Activated CD8-positive, alpha-beta T cell treated with anti-CD3 and anti-CD28 coated beads for 36 hours (primary cell): ENCODE measurements at regions not wholly inside any gene's neighbourhood (a gene's known extent, or its start where the extent isn't known, plus 50 kb on each side); places are given as distances from the start of the nearest gene placed in this dataset.

Source experiments
- ATAC-seq: fragments of 200-7000 bp; cut with Tn5 transposase; one replicate; pipeline ENCODE4 v1.10.0; 2021; ENCODE audit warnings: mild to moderate bottlenecking, moderate library complexity
- CTCF ChIA-PET: fragments of 350-600 bp; sonication (Branson Sonifier 250); formaldehyde crosslinking; loops from one replicate; lab custom pipeline; 2021; ENCODE audit warnings: antibody characterized with exemption; lab: Charles Lee
- POLR2A ChIA-PET: fragments of 350-600 bp; sonication (Branson Sonifier 250); formaldehyde crosslinking; loops from one replicate; lab custom pipeline; 2021; ENCODE audit warnings: antibody characterized with exemption; lab: Charles Lee
- DNase-seq: peaks from one replicate; pipeline ENCODE4 v3.0.0-alpha.2; 2020
- H3K27ac Mint-ChIP-seq: one replicate; pipeline ENCODE4 v1.8.0; 2021; ENCODE audit warnings: mild to moderate bottlenecking, mixed read lengths
- H3K27me3 Mint-ChIP-seq: one replicate; pipeline ENCODE4 v1.8.0; 2021; ENCODE audit warnings: mixed read lengths
- H3K36me3 Mint-ChIP-seq: one replicate; pipeline ENCODE4 v1.8.0; 2021; ENCODE audit warnings: low read depth, mixed read lengths
- H3K4me1 Mint-ChIP-seq: one replicate; pipeline ENCODE4 v1.8.0; 2021; ENCODE audit warnings: low read depth, mixed read lengths
- H3K4me3 Mint-ChIP-seq: one replicate; pipeline ENCODE4 v1.8.0; 2021; ENCODE audit warnings: mild to moderate bottlenecking, moderate library complexity, mixed read lengths
- H3K9me3 Mint-ChIP-seq: one replicate; pipeline ENCODE4 v1.8.0; 2021; ENCODE audit warnings: mixed read lengths
- CTCF ChIP-seq: fragments of 200-600 bp; IDR thresholded peaks from one replicate; pipeline ENCODE4 v1.8.0; 2022; ENCODE audit warnings: antibody characterized with exemption, mild to moderate bottlenecking
- intact Hi-C: fragments of 100-400 bp; cut with micrococcal nuclease; formaldehyde crosslinking; loops from one replicate; pipeline ENCODE4 v1.10.0; 2022

DNA sequence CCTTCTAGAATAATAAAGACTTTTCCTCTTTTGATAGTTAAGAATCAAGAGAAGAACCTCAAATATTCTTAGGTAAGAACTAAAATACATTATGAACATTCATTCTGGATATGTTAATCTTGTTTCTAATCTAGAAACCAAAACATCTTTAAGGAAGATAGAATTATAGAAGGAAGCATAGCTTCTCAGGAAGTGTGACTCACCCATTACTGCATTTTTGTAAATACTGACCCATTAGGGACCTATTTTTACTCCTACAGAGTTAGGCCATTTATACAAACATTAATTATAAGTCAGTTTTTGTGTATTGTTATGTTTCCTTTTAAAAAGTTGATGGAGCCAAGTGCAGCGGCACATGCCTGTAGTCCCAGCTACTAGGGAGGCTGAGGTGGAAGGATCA is 147.1 kb downstream of the NUFIP1 start:
- H3K4me1 Mint-ChIP-seq = no peaks in the 10 kb centered on the region
- POLR2A ChIA-PET = no interaction called here
- H3K27me3 Mint-ChIP-seq = peaks cover 4% of the 10 kb centered on the region
- intact Hi-C loops = no loop called here
- ATAC-seq = no peak
- no peak overlapping the region for H3K27ac Mint-ChIP-seq
- H3K9me3 Mint-ChIP-seq = no peaks in the 10 kb centered on the region
- TF ChIP-seq CTCF = no peak
- DNase-seq = no peak
- H3K36me3 Mint-ChIP-seq = no peaks in the 10 kb centered on the region
- CTCF ChIA-PET = no interaction called here
- H3K4me3 Mint-ChIP-seq = no peak overlapping the region

DNA sequence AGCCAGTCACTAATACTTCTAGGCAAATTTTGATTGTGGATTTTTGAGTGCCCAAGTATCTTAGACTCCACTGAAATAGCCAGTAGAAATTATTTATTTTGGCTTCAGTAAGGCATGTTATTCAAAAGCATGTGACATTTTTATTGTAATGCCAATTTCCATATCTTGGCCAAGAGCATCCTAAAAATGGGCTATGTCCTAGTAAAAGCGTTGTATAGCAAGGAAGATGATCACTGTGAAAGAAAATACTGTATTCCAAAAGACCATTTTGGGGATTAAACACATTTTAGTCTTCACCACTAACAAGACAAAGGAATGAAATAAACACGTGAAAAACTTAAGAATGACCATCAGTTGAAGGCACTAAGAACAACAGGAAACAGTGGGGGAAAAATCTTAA is 149.1 kb downstream of the NUFIP1 start:
- Mint-ChIP-seq H3K4me3 (no peak overlapping the region), H3K36me3 (no peaks in the 10 kb centered on the region), H3K27me3 (peaks cover 6% of the 10 kb centered on the region), H3K4me1 (no peaks in the 10 kb centered on the region), H3K9me3 (no peaks in the 10 kb centered on the region), H3K27ac (no peak overlapping the region)
- CTCF ChIA-PET = no interaction called here
- no peak for DNase-seq
- TF ChIP-seq CTCF = no peak
- POLR2A ChIA-PET = no interaction called here
- no peak for ATAC-seq
- intact Hi-C loops = no loop called here

DNA sequence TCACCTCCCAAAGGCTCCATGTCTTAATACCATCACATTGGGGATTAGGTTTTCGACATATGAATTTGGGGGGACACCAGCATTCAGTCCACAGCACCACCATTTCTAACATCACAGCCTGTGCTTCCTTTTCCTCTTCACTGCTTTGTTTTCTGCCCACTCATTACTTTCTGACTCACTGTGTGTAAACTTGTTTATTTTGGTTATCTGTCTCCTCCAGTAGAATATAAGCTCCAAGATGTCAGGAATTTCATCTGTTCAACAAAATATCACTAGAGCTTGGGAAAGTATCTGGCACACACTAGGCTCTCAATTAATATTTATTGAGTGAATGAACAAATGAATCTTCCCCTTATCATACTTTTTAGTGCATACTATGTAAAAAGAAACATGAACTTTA is 152.0 kb downstream of the NUFIP1 start:
- DNase-seq (no peak), ATAC-seq (no peak)
- intact Hi-C loops = no loop called here
- no peaks in the 10 kb centered on the region for H3K9me3 Mint-ChIP-seq
- no peak overlapping the region for H3K4me3 Mint-ChIP-seq
- peaks cover 6% of the 10 kb centered on the region for H3K27me3 Mint-ChIP-seq
- H3K4me1 Mint-ChIP-seq = no peaks in the 10 kb centered on the region
- H3K36me3 Mint-ChIP-seq = no peaks in the 10 kb centered on the region
- POLR2A ChIA-PET = no interaction called here
- TF ChIP-seq CTCF = no peak
- CTCF ChIA-PET = interaction anchor here (1.5 kb wide), 1 partner anchor 354 kb away, joined by 4 read pairs; no protein-coding TSS in a partner anchor
- H3K27ac Mint-ChIP-seq = no peak overlapping the region

- H3K4me1 Mint-ChIP-seq = no peaks in the 10 kb centered on the region
- H3K36me3 Mint-ChIP-seq = no peaks in the 10 kb centered on the region
- ChIA-PET CTCF (no interaction called here), POLR2A (interaction anchor here (1.1 kb wide), 1 partner anchor 9 kb away, joined by 3 read pairs; no protein-coding TSS in a partner anchor)
- no peaks in the 10 kb centered on the region for H3K9me3 Mint-ChIP-seq
- TF ChIP-seq CTCF = no peak
- ATAC-seq (no peak), DNase-seq (no peak)
- no peak overlapping the region for H3K27ac Mint-ChIP-seq
- no peak overlapping the region for H3K4me3 Mint-ChIP-seq
- intact Hi-C loops = no loop called here
- peaks cover 6% of the 10 kb centered on the region for H3K27me3 Mint-ChIP-seq
Measured at GRCh38 chr13:44834404-44834803, 154.9 kb downstream of the NUFIP1 start.

DNA sequence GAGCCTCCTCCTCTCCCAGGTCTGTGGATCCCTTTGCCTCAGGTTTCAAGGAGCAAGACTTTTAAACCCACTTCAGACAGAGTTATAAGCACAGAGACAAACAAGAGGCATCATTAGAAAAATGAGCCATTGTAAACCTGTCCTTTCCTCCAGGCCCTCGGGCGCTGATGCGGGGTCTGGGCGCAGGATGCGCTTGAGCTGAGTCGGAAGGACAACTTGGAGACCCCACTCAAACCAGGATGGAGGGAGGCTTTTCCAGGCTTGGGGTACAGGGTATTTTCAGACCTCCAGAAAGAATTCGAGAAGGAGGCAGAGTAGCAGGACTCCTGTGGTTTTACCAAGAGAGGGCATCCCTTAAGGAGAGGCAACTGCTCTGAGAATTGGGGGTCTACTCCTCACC is 155.6 kb downstream of the NUFIP1 start:
- H3K36me3 Mint-ChIP-seq = no peaks in the 10 kb centered on the region
- ChIA-PET CTCF (interaction anchor here (0.6 kb wide), 1 partner anchor 25 kb away, joined by 3 read pairs; no protein-coding TSS in a partner anchor), POLR2A (no interaction called here)
- intact Hi-C loops = no loop called here
- no peaks in the 10 kb centered on the region for H3K9me3 Mint-ChIP-seq
- ATAC-seq (no peak), DNase-seq (no peak)
- H3K4me3 Mint-ChIP-seq = no peak overlapping the region
- no peaks in the 10 kb centered on the region for H3K4me1 Mint-ChIP-seq
- peaks cover 5% of the 10 kb centered on the region for H3K27me3 Mint-ChIP-seq
- no peak overlapping the region for H3K27ac Mint-ChIP-seq
- no peak for TF ChIP-seq CTCF
